Tibial nerve (tissue), 4 donors: ENCODE measurements at regions not wholly inside any gene's neighbourhood (a gene's known extent, or its start where the extent isn't known, plus 50 kb on each side); places are given as distances from the start of the nearest gene placed in this dataset.
"Not testable (repeated sequence)": the region's sequence is repeated elsewhere in the genome, so short reads cannot be mapped to it uniquely, and the experiment has no call there.

ENCODE experiments used
- DNase-seq, 2 donors: peaks; one replicate each; pipeline ENCODE4 v3.0.0-alpha.2; 2019; ENCODE audit warnings: low spot score in 2 of 2
- H3K27ac ChIP-seq, 4 donors: fragments of 200-600 bp; sonication (generic) in 3 of 4; one replicate each; pipeline ENCODE4 v1.5.1; 2017 to 2019; ENCODE audit warnings: mild to moderate bottlenecking in 1 of 4
- H3K27me3 ChIP-seq, 2 donors: fragments of 200-600 bp; sonication (generic) in 1 of 2; one replicate each; pipeline versions ENCODE4 v1.5.1 to v1.6.0; 2017 to 2019
- H3K36me3 ChIP-seq, 3 donors: fragments of 200-600 bp; sonication (generic); one replicate each; pipeline ENCODE4 v1.5.1; 2018 to 2019
- H3K4me1 ChIP-seq, 4 donors: fragments of 200-600 bp; sonication (generic) in 3 of 4; one replicate each; pipeline ENCODE4 v1.5.1; 2017 to 2019
- H3K4me3 ChIP-seq, 4 donors: fragments of 200-600 bp; sonication (generic) in 3 of 4; one replicate each; pipeline ENCODE4 v1.5.1; 2017 to 2019; ENCODE audit warnings: mild to moderate bottlenecking in 1 of 4, moderate library complexity in 1 of 4
- H3K9me3 ChIP-seq, 4 donors: fragments of 200-600 bp; sonication (generic) in 3 of 4; one replicate each; pipeline ENCODE4 v1.5.1; 2017 to 2019
- CTCF ChIP-seq, 5 experiments: fragments of 200-600 bp in 3 of 5; fragments of 450-650 bp in 2 of 5; sonication (generic) in 3 of 5; IDR thresholded peaks; one replicate each; pipeline ENCODE4 v1.5.1; 2016 to 2019; ENCODE audit warnings: antibody characterized with exemption in 5 of 5, mild to moderate bottlenecking in 3 of 5, moderate library complexity in 2 of 5
- EP300 ChIP-seq, 2 donors: sonication (generic); formaldehyde crosslinking; IDR thresholded peaks; one replicate each; pipeline ENCODE4 v1.6.1; 2017; ENCODE audit warnings: antibody characterized with exemption in 2 of 2, mild to moderate bottlenecking in 1 of 2
- POLR2A ChIP-seq, 2 donors: fragments of 450-650 bp; IDR thresholded peaks; one replicate each; pipeline ENCODE4 v1.6.1; 2017; ENCODE audit warnings: antibody characterized with exemption in 2 of 2, mild to moderate bottlenecking in 2 of 2, moderate library complexity in 2 of 2
- WGBS, 2 donors: methylation state at CpG; one replicate each; pipeline ENCODE4 v1.1.5; 2018; 5-methylcytosine and 5-hydroxymethylcytosine counted together

GRCh38 chr20:48019496-48019895, 234.2 kb upstream of the SULF2 start:
- Histone ChIP-seq H3K27me3 (peaks cover 0 to 4% of the 10 kb centered on the region in 2 donors), H3K9me3 (peaks cover 0 to 10% (median 3%) of the 10 kb centered on the region in 4 donors), H3K4me3 (no peak overlapping the region), H3K27ac (no peak overlapping the region), H3K36me3 (no peaks in the 10 kb centered on the region), H3K4me1 (peaks cover 0 to 18% (median 0%) of the 10 kb centered on the region in 4 donors)
- TF ChIP-seq POLR2A (IDR thresholded peaks at IDR 0.05): no peak
- no peak for TF ChIP-seq CTCF (IDR thresholded peaks at IDR 0.05)
- no peak for TF ChIP-seq EP300 (IDR thresholded peaks at IDR 0.05)
- no peak for DNase-seq
- 87 to 94% methylated on average over 4 of the region's 4 CpGs for WGBS, 2 donors

- H3K4me1 ChIP-seq: peaks cover 0 to 16% (median 0%) of the 10 kb centered on the region in 4 donors
- WGBS, 2 donors: 62 to 72% methylated on average over 6 of the region's 6 CpGs
- H3K27me3 ChIP-seq, H3K36me3 ChIP-seq, H3K4me3 ChIP-seq, H3K27ac ChIP-seq, DNase-seq: not testable (repeated sequence)
- H3K9me3 ChIP-seq: peaks cover 0 to 10% (median 3%) of the 10 kb centered on the region in 4 donors
Observed at GRCh38 chr20:48018851-48019250, 233.6 kb upstream of the SULF2 start.

GRCh38 chr20:48017992-48018391, 232.7 kb upstream of the SULF2 start:
- Histone ChIP-seq H3K36me3 (no peaks in the 10 kb centered on the region), H3K4me3 (no peak overlapping the region), H3K27me3 (peaks cover 0 to 4% of the 10 kb centered on the region in 2 donors), H3K4me1 (peaks cover 0 to 16% (median 0%) of the 10 kb centered on the region in 4 donors), H3K9me3 (peaks cover 0 to 7% (median 3%) of the 10 kb centered on the region in 4 donors), H3K27ac (no peak overlapping the region)
- 67 to 73% methylated on average over 4 of the region's 4 CpGs for WGBS, 2 donors
- TF ChIP-seq CTCF (IDR thresholded peaks at IDR 0.05) (no peak), EP300 (IDR thresholded peaks at IDR 0.05) (no peak), POLR2A (IDR thresholded peaks at IDR 0.05) (no peak)
- no peak for DNase-seq

GRCh38 chr20:48017509-48017908, 232.2 kb upstream of the SULF2 start:
- TF ChIP-seq POLR2A (IDR thresholded peaks at IDR 0.05): no peak
- TF ChIP-seq CTCF (IDR thresholded peaks at IDR 0.05): no peak
- TF ChIP-seq EP300 (IDR thresholded peaks at IDR 0.05): no peak
- H3K9me3 ChIP-seq: peaks cover 0 to 6% (median under 1%) of the 10 kb centered on the region in 4 donors
- H3K4me1 ChIP-seq: peaks cover 0 to 16% (median 0%) of the 10 kb centered on the region in 4 donors
- DNase-seq: no peak
- no peak overlapping the region for H3K27ac ChIP-seq
- no peaks in the 10 kb centered on the region for H3K36me3 ChIP-seq
- 41 to 45% methylated on average over 2 of the region's 2 CpGs for WGBS, 2 donors
- H3K27me3 ChIP-seq: peaks cover 0 to 4% of the 10 kb centered on the region in 2 donors
- no peak overlapping the region for H3K4me3 ChIP-seq

GRCh38 chr20:48015943-48016723, 230.9 kb upstream of the SULF2 start:
- Histone ChIP-seq H3K4me3 (no peak overlapping the region), H3K27me3 (peaks cover 0 to 1% of the 10 kb centered on the region in 2 donors), H3K36me3 (no peaks in the 10 kb centered on the region), H3K9me3 (peaks cover 0 to 12% (median 0%) of the 10 kb centered on the region in 4 donors), H3K27ac (peak overlapping the region in 1 of 4 donors; percentile 16), H3K4me1 (peaks cover 0 to 16% (median 0%) of the 10 kb centered on the region in 4 donors)
- TF ChIP-seq EP300 (IDR thresholded peaks at IDR 0.05) (no peak), POLR2A (IDR thresholded peaks at IDR 0.05) (no peak), CTCF (IDR thresholded peaks at IDR 0.05) (no peak)
- DNase-seq: no peak
- 55 to 66% methylated on average over 11 of the region's 11 CpGs for WGBS, 2 donors
